Neural progenitor cell (in vitro differentiated cells): ENCODE measurements at regions not wholly inside any gene's neighbourhood (a gene's known extent, or its start where the extent isn't known, plus 50 kb on each side); places are given as distances from the start of the nearest gene placed in this dataset.

Experiments
- CTCF ChIP-seq: fragments of 200-600 bp; sonication (generic); IDR thresholded peaks from 2 replicates; pipeline ENCODE4 v1.5.1; 2017; ENCODE audit warnings: antibody characterized with exemption, mild to moderate bottlenecking
- EZH2 ChIP-seq: fragments of 200-600 bp; sonication (generic); IDR thresholded peaks from 2 replicates; pipeline ENCODE4 v1.6.1; 2017; ENCODE audit warnings: antibody characterized with exemption, mild to moderate bottlenecking, moderate library complexity
- EZH2phosphoT487 ChIP-seq: fragments of 200-600 bp; sonication (generic); IDR thresholded peaks from 2 replicates; pipeline ENCODE4 v1.6.1; 2017; ENCODE audit warnings: antibody characterized with exemption

- no peak for TF ChIP-seq CTCF
- no peak for TF ChIP-seq EZH2
- no peak for TF ChIP-seq EZH2phosphoT487
These were observed 88.7 kb upstream of the FRMD1 start for GRCh38 chr6:168167431-168168315.
